ENCODE measurements at regions not wholly inside any gene's neighbourhood (a gene's known extent, or its start where the extent isn't known, plus 50 kb on each side); places are given as distances from the start of the nearest gene placed in this dataset.
"Not testable (repeated sequence)": the region's sequence is repeated elsewhere in the genome, so short reads cannot be mapped to it uniquely, and the experiment has no call there.

DNA sequence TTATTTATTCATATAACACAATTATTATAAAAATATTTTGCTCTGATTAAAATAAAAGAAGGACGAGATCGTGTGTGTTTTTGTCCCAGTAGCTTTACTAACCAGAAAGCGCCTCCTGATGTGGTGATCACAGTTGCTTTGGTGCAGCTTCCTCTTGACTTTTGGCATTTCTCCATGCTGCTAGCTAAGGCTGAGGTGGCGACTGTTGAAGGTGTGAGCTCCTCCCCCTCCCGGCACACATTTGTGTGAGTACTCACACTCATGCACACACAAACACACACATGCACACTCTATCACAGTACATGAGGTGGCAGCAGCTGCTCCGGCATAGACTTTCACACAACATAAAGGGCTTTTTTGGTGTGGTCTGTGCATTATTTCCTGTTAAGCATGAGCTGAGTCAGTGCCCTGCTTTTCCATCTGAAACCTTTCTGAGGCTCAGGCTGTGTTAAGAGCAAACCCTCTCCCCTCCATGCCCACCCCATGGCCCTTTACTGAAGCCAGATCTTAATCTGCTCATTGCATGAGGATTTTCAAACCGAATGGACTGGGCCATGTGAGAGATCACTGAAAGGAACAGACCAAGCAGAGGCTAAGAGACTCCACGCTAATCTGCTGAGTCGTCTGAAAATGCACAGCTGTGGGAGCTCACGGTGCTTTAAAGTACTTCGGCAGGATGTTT, 53.3 kb downstream of the FOXD4L1 start:
- DNase-seq; H4K20me1 ChIP-seq (ENCODE audit: insufficient read depth, low read depth, low read length); H3K27ac ChIP-seq (ENCODE audit: low read length); H2AFZ ChIP-seq (ENCODE audit: low read length); H3K79me2 ChIP-seq (ENCODE audit: low read length); H3K9ac ChIP-seq (ENCODE audit: low read length); H3K4me3 ChIP-seq (ENCODE audit: low read length); H3K36me3 ChIP-seq (ENCODE audit: insufficient read depth, low read length); H3K27me3 ChIP-seq (ENCODE audit: low read length); H3K9me3 ChIP-seq (ENCODE audit: low read length); H3K4me1 ChIP-seq (ENCODE audit: low read length); H3K9me2 ChIP-seq (replicated peaks; ENCODE audit: insufficient read depth, low read length): not testable (repeated sequence)
- peak overlapping the region; percentile 23 for H3K4me2 ChIP-seq (ENCODE audit: low read depth, low read length, poor library complexity, severe bottlenecking)

DNA sequence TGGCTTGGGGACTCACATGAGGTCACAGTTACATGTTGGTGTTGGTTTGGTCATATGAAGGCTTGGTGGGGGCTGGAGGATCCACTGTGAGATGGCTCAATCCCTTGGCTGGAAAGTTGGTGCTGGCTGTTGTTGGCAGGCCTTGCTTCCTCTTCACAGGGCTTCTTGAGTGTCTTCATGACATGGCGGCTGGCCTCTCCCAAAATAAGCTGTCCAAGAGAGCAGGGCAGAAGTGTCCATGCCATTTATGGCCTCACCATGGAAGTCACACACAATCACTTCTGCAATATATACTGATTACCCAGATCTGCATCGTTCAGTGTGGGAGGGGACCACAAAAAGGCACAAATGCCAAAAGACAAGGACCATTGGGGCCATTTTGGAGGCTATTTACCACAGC, 61.4 kb downstream of the FOXD4L1 start:
- not testable (repeated sequence) for DNase-seq

DNA sequence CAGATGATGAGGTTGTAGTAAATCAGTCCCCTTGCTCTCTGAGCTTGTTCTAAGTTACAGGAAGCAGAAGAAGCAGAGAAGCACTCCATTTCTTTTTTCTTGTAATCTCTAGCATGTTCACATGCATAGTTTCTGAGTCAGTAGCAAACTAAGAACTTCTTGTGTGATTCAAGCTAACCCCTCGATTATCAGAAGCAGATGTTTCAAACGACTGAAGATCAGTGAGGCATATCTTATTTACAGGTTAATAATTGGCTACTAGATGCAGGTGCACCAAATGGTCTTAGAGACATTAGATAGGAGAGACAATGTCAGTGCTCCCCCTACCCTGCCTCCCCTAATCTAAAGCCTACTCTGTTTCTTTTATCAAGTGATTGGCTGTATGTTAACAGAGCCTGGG, 64.2 kb downstream of the FOXD4L1 start:
- H3K4me1 ChIP-seq (ENCODE audit: low read length); H3K4me3 ChIP-seq (ENCODE audit: low read length); H3K9me2 ChIP-seq (replicated peaks; ENCODE audit: insufficient read depth, low read length); H3K27me3 ChIP-seq (ENCODE audit: low read length); H3K9ac ChIP-seq (ENCODE audit: low read length); H4K20me1 ChIP-seq (ENCODE audit: insufficient read depth, low read depth, low read length); H3K79me2 ChIP-seq (ENCODE audit: low read length); H3K4me2 ChIP-seq (ENCODE audit: low read depth, low read length, poor library complexity, severe bottlenecking); H3K27ac ChIP-seq (ENCODE audit: low read length); H3K36me3 ChIP-seq (ENCODE audit: insufficient read depth, low read length); H3K9me3 ChIP-seq (ENCODE audit: low read length); H2AFZ ChIP-seq (ENCODE audit: low read length); DNase-seq: not testable (repeated sequence)

More for the DNA sequence above, 61.4 kb downstream of the FOXD4L1 start:
- H3K9me2 ChIP-seq (replicated peaks; ENCODE audit: insufficient read depth, low read length); H3K36me3 ChIP-seq (ENCODE audit: insufficient read depth, low read length); H3K27ac ChIP-seq (ENCODE audit: low read length); H3K9me3 ChIP-seq (ENCODE audit: low read length); H3K4me3 ChIP-seq (ENCODE audit: low read length); H3K4me2 ChIP-seq (ENCODE audit: low read depth, low read length, poor library complexity, severe bottlenecking); H3K27me3 ChIP-seq (ENCODE audit: low read length); H3K79me2 ChIP-seq (ENCODE audit: low read length); H2AFZ ChIP-seq (ENCODE audit: low read length); H4K20me1 ChIP-seq (ENCODE audit: insufficient read depth, low read depth, low read length); H3K9ac ChIP-seq (ENCODE audit: low read length); H3K4me1 ChIP-seq (ENCODE audit: low read length): not testable (repeated sequence)

GRCh38 chr2:113566674-113567480, 60.2 kb upstream of the RABL2A start:
- not testable (repeated sequence) for H3K79me2 ChIP-seq (ENCODE audit: low read length); H4K20me1 ChIP-seq (ENCODE audit: insufficient read depth, low read depth, low read length); DNase-seq; H3K4me1 ChIP-seq (ENCODE audit: low read length); H2AFZ ChIP-seq (ENCODE audit: low read length); H3K9ac ChIP-seq (ENCODE audit: low read length); H3K27me3 ChIP-seq (ENCODE audit: low read length); H3K9me3 ChIP-seq (ENCODE audit: low read length); H3K27ac ChIP-seq (ENCODE audit: low read length); H3K4me3 ChIP-seq (ENCODE audit: low read length); H3K4me2 ChIP-seq (ENCODE audit: low read depth, low read length, poor library complexity, severe bottlenecking); H3K9me2 ChIP-seq (replicated peaks; ENCODE audit: insufficient read depth, low read length); H3K36me3 ChIP-seq (ENCODE audit: insufficient read depth, low read length)

GRCh38 chr2:113567481-113567849, 59.6 kb upstream of the RABL2A start:
- H4K20me1 ChIP-seq (ENCODE audit: insufficient read depth, low read depth, low read length); H3K9me3 ChIP-seq (ENCODE audit: low read length); H3K36me3 ChIP-seq (ENCODE audit: insufficient read depth, low read length); H3K79me2 ChIP-seq (ENCODE audit: low read length); H3K4me3 ChIP-seq (ENCODE audit: low read length); H3K4me2 ChIP-seq (ENCODE audit: low read depth, low read length, poor library complexity, severe bottlenecking); H3K4me1 ChIP-seq (ENCODE audit: low read length); DNase-seq; H3K27me3 ChIP-seq (ENCODE audit: low read length); H3K27ac ChIP-seq (ENCODE audit: low read length); H2AFZ ChIP-seq (ENCODE audit: low read length); H3K9ac ChIP-seq (ENCODE audit: low read length); H3K9me2 ChIP-seq (replicated peaks; ENCODE audit: insufficient read depth, low read length): not testable (repeated sequence)

DNA sequence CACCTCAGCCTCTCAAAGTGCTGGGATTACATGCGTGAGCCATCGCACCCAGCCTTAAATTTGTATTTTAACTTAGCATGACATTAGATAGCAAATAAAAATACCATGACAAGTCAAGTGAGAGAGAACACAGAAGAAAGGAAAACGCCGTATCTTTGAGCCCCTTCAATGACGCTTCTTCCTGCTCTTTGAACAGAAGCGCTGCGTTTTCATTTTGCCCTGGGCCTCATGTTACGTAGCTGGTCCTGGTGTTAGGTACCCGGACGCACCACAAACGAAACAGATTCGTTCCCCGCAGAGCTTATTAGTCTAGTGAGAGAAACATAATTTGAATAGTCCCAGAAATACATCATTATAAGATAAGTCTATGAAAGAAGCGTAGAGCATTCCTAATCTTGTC, 58.8 kb upstream of the RABL2A start:
- not testable (repeated sequence) for H3K79me2 ChIP-seq (ENCODE audit: low read length); H2AFZ ChIP-seq (ENCODE audit: low read length); H3K9me2 ChIP-seq (replicated peaks; ENCODE audit: insufficient read depth, low read length); H3K9ac ChIP-seq (ENCODE audit: low read length); H3K27ac ChIP-seq (ENCODE audit: low read length); H3K9me3 ChIP-seq (ENCODE audit: low read length); H3K4me1 ChIP-seq (ENCODE audit: low read length); DNase-seq; H3K27me3 ChIP-seq (ENCODE audit: low read length); H3K4me3 ChIP-seq (ENCODE audit: low read length); H3K36me3 ChIP-seq (ENCODE audit: insufficient read depth, low read length); H3K4me2 ChIP-seq (ENCODE audit: low read depth, low read length, poor library complexity, severe bottlenecking); H4K20me1 ChIP-seq (ENCODE audit: insufficient read depth, low read depth, low read length)

- not testable (repeated sequence) for H4K20me1 ChIP-seq (ENCODE audit: insufficient read depth, low read depth, low read length); H3K4me2 ChIP-seq (ENCODE audit: low read depth, low read length, poor library complexity, severe bottlenecking); H3K9me3 ChIP-seq (ENCODE audit: low read length); H2AFZ ChIP-seq (ENCODE audit: low read length); H3K9ac ChIP-seq (ENCODE audit: low read length); H3K27me3 ChIP-seq (ENCODE audit: low read length); DNase-seq; H3K9me2 ChIP-seq (replicated peaks; ENCODE audit: insufficient read depth, low read length); H3K27ac ChIP-seq (ENCODE audit: low read length); H3K79me2 ChIP-seq (ENCODE audit: low read length); H3K4me3 ChIP-seq (ENCODE audit: low read length); H3K36me3 ChIP-seq (ENCODE audit: insufficient read depth, low read length); H3K4me1 ChIP-seq (ENCODE audit: low read length)
These were observed 57.0 kb upstream of the RABL2A start for GRCh38 chr2:113570082-113570481.

DNA sequence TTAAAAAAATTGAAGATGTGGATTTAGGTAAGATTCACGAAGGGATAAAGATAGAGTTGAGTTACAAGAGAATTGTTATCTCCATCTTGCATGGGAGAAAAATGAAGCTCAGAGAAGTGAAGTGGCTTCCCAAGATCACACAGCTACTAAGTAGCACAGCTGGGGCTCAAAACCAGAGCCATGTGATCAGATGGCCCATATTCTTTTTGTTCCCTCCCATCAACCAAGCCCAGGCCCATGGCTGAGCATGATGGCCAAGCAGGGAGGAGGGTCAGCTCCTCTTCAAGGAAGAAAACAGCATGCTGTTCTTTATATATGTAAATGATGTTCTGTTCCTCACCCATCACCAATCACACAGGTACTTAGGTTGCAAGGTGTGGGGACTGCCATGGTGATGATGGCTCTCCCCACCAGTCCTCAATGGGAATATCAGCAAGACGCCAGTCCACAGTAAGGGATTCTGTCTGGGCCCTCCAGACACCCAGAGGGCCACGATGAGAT, 56.5 kb upstream of the RABL2A start:
- H3K4me2 ChIP-seq (ENCODE audit: low read depth, low read length, poor library complexity, severe bottlenecking); H3K36me3 ChIP-seq (ENCODE audit: insufficient read depth, low read length); H2AFZ ChIP-seq (ENCODE audit: low read length); H3K27ac ChIP-seq (ENCODE audit: low read length); H3K4me1 ChIP-seq (ENCODE audit: low read length); H4K20me1 ChIP-seq (ENCODE audit: insufficient read depth, low read depth, low read length); H3K27me3 ChIP-seq (ENCODE audit: low read length); H3K9me2 ChIP-seq (replicated peaks; ENCODE audit: insufficient read depth, low read length); DNase-seq; H3K9me3 ChIP-seq (ENCODE audit: low read length); H3K4me3 ChIP-seq (ENCODE audit: low read length); H3K9ac ChIP-seq (ENCODE audit: low read length); H3K79me2 ChIP-seq (ENCODE audit: low read length): not testable (repeated sequence)
